OCI-LY1 (cell line): ENCODE measurements at regions not wholly inside any gene's neighbourhood (a gene's known extent, or its start where the extent isn't known, plus 50 kb on each side); places are given as distances from the start of the nearest gene placed in this dataset.

Experiments used
- CTCF ChIP-seq: fragments of 200-600 bp; sonication (generic), shearing (Covaris generic); IDR thresholded peaks from 2 replicates; pipeline ENCODE4 v1.5.1; 2017; ENCODE audit warnings: mild to moderate bottlenecking, antibody characterized with exemption, low read length, moderate library complexity, mixed read lengths
- EZH2 ChIP-seq: fragments of 200-600 bp; sonication (generic), shearing (Covaris generic); IDR thresholded peaks from 2 replicates; pipeline ENCODE4 v1.8.0; 2017; ENCODE audit warnings: borderline replicate concordance, mixed run types, mild to moderate bottlenecking, antibody characterized with exemption, low read length, moderate library complexity, mixed read lengths

- TF ChIP-seq CTCF (no peak), EZH2 (no peak)
Observed at GRCh38 chr9:82421498-82421897, 432.9 kb downstream of the SPATA31D1 start.
